HepG2 (cell line): ENCODE measurements at regions not wholly inside any gene's neighbourhood (a gene's known extent, or its start where the extent isn't known, plus 50 kb on each side); places are given as distances from the start of the nearest gene placed in this dataset.

Experiments
- ELF1 ChIP-seq: sonication (generic); formaldehyde crosslinking; IDR thresholded peaks from 2 replicates; pipeline ENCODE4 v1.4.0; 2020; ENCODE audit warnings: missing genetic modification reagents
- ELF3 ChIP-seq: IDR thresholded peaks from 2 replicates; pipeline ENCODE4 v1.6.1; 2016; ENCODE audit warnings: missing genetic modification reagents, missing compliant biosample characterization
- FOXO4 ChIP-seq: sonication (generic); formaldehyde crosslinking; conservative IDR thresholded peaks from 2 replicates; pipeline ENCODE4 v1.8.1; 2023; ENCODE audit warnings: missing genetic modification reagents
- FOXP4 ChIP-seq: sonication (generic); formaldehyde crosslinking; IDR thresholded peaks from 2 replicates; pipeline ENCODE4 v1.4.0; 2020; ENCODE audit warnings: missing genetic modification reagents
- HCFC1 ChIP-seq: fragments of 150-350 bp; IDR thresholded peaks from 2 replicates; pipeline ENCODE4 v1.6.1; 2014; ENCODE audit warnings: low read depth, low read length
- HNF1B ChIP-seq: sonication (generic); formaldehyde crosslinking; IDR thresholded peaks from 2 replicates; pipeline ENCODE4 v1.5.1; 2020; ENCODE audit warnings: mild to moderate bottlenecking, moderate library complexity, missing genetic modification reagents
- MED1 ChIP-seq: sonication (generic); formaldehyde crosslinking; IDR thresholded peaks from 2 replicates; pipeline ENCODE4 v1.4.0; 2020; ENCODE audit warnings: missing genetic modification reagents
- RXRB ChIP-seq: IDR thresholded peaks from 2 replicates; pipeline ENCODE4 v1.6.1; 2016; ENCODE audit warnings: borderline replicate concordance, missing genetic modification reagents, missing compliant biosample characterization
- SMAD9 ChIP-seq: sonication (generic); formaldehyde crosslinking; IDR thresholded peaks from 2 replicates; pipeline ENCODE4 v1.5.1; 2020; ENCODE audit warnings: mild to moderate bottlenecking, missing genetic modification reagents
- TBX2 ChIP-seq: sonication (generic); formaldehyde crosslinking; IDR thresholded peaks from 2 replicates; pipeline ENCODE4 v1.5.0; 2020; ENCODE audit warnings: missing genetic modification reagents, mild to moderate bottlenecking, borderline replicate concordance
- ZNF263 ChIP-seq: sonication (generic); formaldehyde crosslinking; IDR thresholded peaks from 2 replicates; pipeline ENCODE4 v1.4.0; 2020; ENCODE audit warnings: missing genetic modification reagents
- ZNF280D ChIP-seq: sonication (generic); formaldehyde crosslinking; IDR thresholded peaks from 2 replicates; pipeline ENCODE4 v1.5.1; 2020; ENCODE audit warnings: mild to moderate bottlenecking, missing genetic modification reagents
- ZNF609 ChIP-seq: sonication (generic); formaldehyde crosslinking; IDR thresholded peaks from 2 replicates; pipeline ENCODE4 v1.4.0; 2020; ENCODE audit warnings: mild to moderate bottlenecking, missing genetic modification reagents, borderline replicate concordance
- ZNF766 ChIP-seq: sonication (generic); formaldehyde crosslinking; IDR thresholded peaks from 2 replicates; pipeline ENCODE4 v1.5.0; 2020; ENCODE audit warnings: missing genetic modification reagents, borderline replicate concordance

GRCh38 chr16:86100205-86101136, 201.5 kb downstream of the IRF8 start (continued):
- TF ChIP-seq FOXO4 (CRISPR knock-in tag) (no peak), SMAD9 (no peak), ELF3 (CRISPR knock-in tag) (0 out of 2 replicates have a peak, but pooled peaks have one; percentile 36), FOXP4 (CRISPR knock-in tag) (peak; percentile 80), ZNF609 (CRISPR knock-in tag) (peak; percentile 62; the same call in 1 of the 2 replicates), ELF1 (CRISPR knock-in tag) (peak; percentile 27; the same call in 1 of the 2 replicates), ZNF263 (peak; percentile 60; the same call in 1 of the 2 replicates), MED1 (CRISPR knock-in tag) (peak; percentile 71), RXRB (peak; percentile 76), TBX2 (CRISPR knock-in tag) (no peak), ZNF280D (CRISPR knock-in tag) (0 out of 2 replicates have a peak, but pooled peaks have one; percentile 37), HNF1B (CRISPR knock-in tag) (peak; percentile 28; the same call in 1 of the 2 replicates), ZNF766 (CRISPR knock-in tag) (0 out of 2 replicates have a peak, but pooled peaks have one; percentile 45), HCFC1 (no peak)
